ENCODE measurements at regions not wholly inside any gene's neighbourhood (a gene's known extent, or its start where the extent isn't known, plus 50 kb on each side); places are given as distances from the start of the nearest gene placed in this dataset.

DNA sequence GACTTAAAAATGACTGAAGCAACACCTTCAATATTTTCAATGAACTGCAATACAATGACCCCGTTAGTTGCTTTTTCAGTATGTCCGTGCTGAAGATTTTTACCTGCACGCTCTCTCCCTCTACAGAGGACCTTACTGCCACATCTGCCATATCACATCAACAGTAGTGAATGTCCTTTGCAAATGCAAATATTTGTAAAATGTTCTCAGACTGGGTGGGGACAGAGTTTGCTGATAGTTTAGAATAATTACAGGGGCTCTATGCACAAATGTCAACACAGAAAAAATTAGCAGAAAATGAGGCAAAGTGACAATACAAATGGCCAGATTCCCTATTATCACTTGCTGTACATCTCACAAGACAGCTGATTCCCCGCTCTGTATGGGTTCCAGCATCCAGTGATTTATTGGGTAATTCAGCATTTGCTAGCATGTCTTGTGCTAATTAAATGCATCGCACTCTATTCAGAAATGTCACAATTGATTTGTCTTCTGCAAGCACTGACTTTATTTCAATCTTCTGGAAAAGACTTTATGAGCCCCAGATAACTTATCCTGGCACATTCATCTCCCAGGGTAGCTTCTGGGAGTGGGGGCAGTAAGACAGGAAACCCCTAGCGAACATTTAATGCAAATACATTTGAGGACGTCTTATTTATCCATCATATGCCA is 69.1 kb upstream of the PTER start:
- BruUV-seq (replicated peaks) = no TSS peak
- no peaks in the 10 kb centered on the region for H3K9me3 Mint-ChIP-seq (ENCODE audit: unreplicated experiment)
- no peaks in the 10 kb centered on the region for H3K36me3 Mint-ChIP-seq (ENCODE audit: insufficient read depth, unreplicated experiment)
- intact Hi-C loops (cut with micrococcal nuclease) = no loop called here
- TF ChIP-seq, protein P1, sequence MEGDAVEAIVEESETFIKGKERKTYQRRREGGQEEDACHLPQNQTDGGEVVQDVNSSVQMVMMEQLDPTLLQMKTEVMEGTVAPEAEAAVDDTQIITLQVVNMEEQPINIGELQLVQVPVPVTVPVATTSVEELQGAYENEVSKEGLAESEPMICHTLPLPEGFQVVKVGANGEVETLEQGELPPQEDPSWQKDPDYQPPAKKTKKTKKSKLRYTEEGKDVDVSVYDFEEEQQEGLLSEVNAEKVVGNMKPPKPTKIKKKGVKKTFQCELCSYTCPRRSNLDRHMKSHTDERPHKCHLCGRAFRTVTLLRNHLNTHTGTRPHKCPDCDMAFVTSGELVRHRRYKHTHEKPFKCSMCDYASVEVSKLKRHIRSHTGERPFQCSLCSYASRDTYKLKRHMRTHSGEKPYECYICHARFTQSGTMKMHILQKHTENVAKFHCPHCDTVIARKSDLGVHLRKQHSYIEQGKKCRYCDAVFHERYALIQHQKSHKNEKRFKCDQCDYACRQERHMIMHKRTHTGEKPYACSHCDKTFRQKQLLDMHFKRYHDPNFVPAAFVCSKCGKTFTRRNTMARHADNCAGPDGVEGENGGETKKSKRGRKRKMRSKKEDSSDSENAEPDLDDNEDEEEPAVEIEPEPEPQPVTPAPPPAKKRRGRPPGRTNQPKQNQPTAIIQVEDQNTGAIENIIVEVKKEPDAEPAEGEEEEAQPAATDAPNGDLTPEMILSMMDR (IDR thresholded peaks at IDR 0.05; ENCODE audit: unreplicated experiment) = no peak
- H3K4me3 Mint-ChIP-seq (ENCODE audit: unreplicated experiment) = no peak overlapping the region
- ChIA-PET POLR2A (no interaction called here), CTCF (interaction anchor here (0.7 kb wide), 1 partner anchor 177 kb away, joined by 3 read pairs; no protein-coding TSS in a partner anchor)
- H3K27me3 Mint-ChIP-seq (ENCODE audit: insufficient read depth, unreplicated experiment) = peaks cover 20% of the 10 kb centered on the region
- DNase-seq (ENCODE audit: unreplicated experiment) = no peak
- H3K4me1 Mint-ChIP-seq (ENCODE audit: insufficient read depth, unreplicated experiment) = no peaks in the 10 kb centered on the region
- no peak overlapping the region for H3K27ac Mint-ChIP-seq (ENCODE audit: low read depth, unreplicated experiment)

- intact Hi-C loops (cut with micrococcal nuclease) = no loop called here
- BruUV-seq (replicated peaks) = no TSS peak
- POLR2A ChIA-PET = interaction anchor here (0.7 kb wide), 1 partner anchor 10 kb away, joined by 3 read pairs; no protein-coding TSS in a partner anchor
- Mint-ChIP-seq H3K27ac (ENCODE audit: low read depth, unreplicated experiment) (peak overlapping the region; percentile 65), H3K9me3 (ENCODE audit: unreplicated experiment) (no peaks in the 10 kb centered on the region), H3K27me3 (ENCODE audit: insufficient read depth, unreplicated experiment) (no peaks in the 10 kb centered on the region), H3K4me1 (ENCODE audit: insufficient read depth, unreplicated experiment) (peaks cover 6% of the 10 kb centered on the region), H3K4me3 (ENCODE audit: unreplicated experiment) (no peak overlapping the region), H3K36me3 (ENCODE audit: insufficient read depth, unreplicated experiment) (no peaks in the 10 kb centered on the region)
- CTCF ChIA-PET = no interaction called here
- DNase-seq (ENCODE audit: unreplicated experiment) = peak; percentile 49
- TF ChIP-seq, protein P1 (IDR thresholded peaks at IDR 0.05; ENCODE audit: unreplicated experiment) = no peak
Measured at GRCh38 chr10:16381083-16381482, 55.7 kb upstream of the PTER start.

DNA sequence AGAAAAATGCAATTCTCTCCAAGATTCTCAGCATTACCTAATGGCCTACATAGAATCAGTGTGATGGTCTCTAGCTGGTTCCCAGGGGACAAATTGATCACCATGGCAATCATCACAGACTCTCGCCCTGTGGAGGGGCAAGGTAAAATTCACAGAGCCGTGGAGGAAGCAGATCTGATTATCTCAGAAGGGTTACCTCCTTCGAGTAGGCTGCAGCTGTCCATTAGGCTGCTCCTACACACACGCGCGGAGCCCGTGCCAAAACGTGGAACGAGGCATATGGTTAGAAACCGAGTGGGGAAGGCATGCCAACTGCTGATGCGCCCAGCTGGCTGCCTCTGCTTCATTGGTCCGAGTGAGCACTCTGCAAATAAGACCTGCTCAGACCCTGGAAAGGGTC is 52.8 kb upstream of the PTER start:
- intact Hi-C loops (cut with micrococcal nuclease) = no loop called here
- CTCF ChIA-PET = no interaction called here
- H3K27ac Mint-ChIP-seq (ENCODE audit: low read depth, unreplicated experiment) = no peak overlapping the region
- POLR2A ChIA-PET = interaction anchor here (0.6 kb wide), 1 partner anchor 47 kb away, joined by 3 read pairs; no protein-coding TSS in a partner anchor
- H3K4me3 Mint-ChIP-seq (ENCODE audit: unreplicated experiment) = no peak overlapping the region
- H3K9me3 Mint-ChIP-seq (ENCODE audit: unreplicated experiment) = no peaks in the 10 kb centered on the region
- no TSS peak for BruUV-seq (replicated peaks)
- no peaks in the 10 kb centered on the region for H3K27me3 Mint-ChIP-seq (ENCODE audit: insufficient read depth, unreplicated experiment)
- no peak for DNase-seq (ENCODE audit: unreplicated experiment)
- TF ChIP-seq, protein P1 (IDR thresholded peaks at IDR 0.05; ENCODE audit: unreplicated experiment) = no peak
- H3K36me3 Mint-ChIP-seq (ENCODE audit: insufficient read depth, unreplicated experiment) = no peaks in the 10 kb centered on the region
- H3K4me1 Mint-ChIP-seq (ENCODE audit: insufficient read depth, unreplicated experiment) = peaks cover 6% of the 10 kb centered on the region

DNA sequence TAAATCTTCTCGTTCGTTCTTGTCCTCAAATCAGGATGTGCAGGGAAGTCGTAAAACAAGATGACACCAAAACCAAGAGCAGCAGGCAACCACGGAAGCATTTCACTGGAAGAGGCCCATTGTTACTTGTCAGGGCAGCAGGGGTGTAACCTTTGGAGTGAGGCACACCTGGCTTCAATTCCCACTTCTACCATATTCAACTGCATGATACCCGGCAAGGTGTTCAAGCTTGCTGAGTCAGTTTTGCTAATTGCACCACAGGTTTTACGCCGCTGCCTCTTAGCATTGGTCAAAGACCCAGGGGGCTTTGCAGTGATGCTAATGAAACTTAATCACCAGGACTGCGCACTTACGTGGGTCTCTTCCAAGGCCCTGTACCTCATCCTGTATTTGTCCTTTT is 50.0 kb upstream of the PTER start:
- Mint-ChIP-seq H3K9me3 (ENCODE audit: unreplicated experiment) (no peaks in the 10 kb centered on the region), H3K27me3 (ENCODE audit: insufficient read depth, unreplicated experiment) (no peaks in the 10 kb centered on the region), H3K36me3 (ENCODE audit: insufficient read depth, unreplicated experiment) (no peaks in the 10 kb centered on the region), H3K4me1 (ENCODE audit: insufficient read depth, unreplicated experiment) (no peaks in the 10 kb centered on the region), H3K4me3 (ENCODE audit: unreplicated experiment) (no peak overlapping the region), H3K27ac (ENCODE audit: low read depth, unreplicated experiment) (no peak overlapping the region)
- intact Hi-C loops (cut with micrococcal nuclease) = no loop called here
- TF ChIP-seq, protein P1 (IDR thresholded peaks at IDR 0.05; ENCODE audit: unreplicated experiment) = no peak
- ChIA-PET POLR2A (no interaction called here), CTCF (no interaction called here)
- no peak for DNase-seq (ENCODE audit: unreplicated experiment)
- no TSS peak for BruUV-seq (replicated peaks)

Measured in MCF 10A (cell line).